Naive thymus-derived CD4-positive, alpha-beta T cell (primary cell): ENCODE measurements at regions not wholly inside any gene's neighbourhood (a gene's known extent, or its start where the extent isn't known, plus 50 kb on each side); places are given as distances from the start of the nearest gene placed in this dataset.
A peak's percentile ranks its signal among the peaks of the same experiment; 100 is the strongest.

Source experiments
- ATAC-seq: fragments of 150-1000 bp; cut with Tn5 transposase; 2 replicates; pipeline ENCODE4 v1.10.0; 2021; ENCODE audit warnings: mild to moderate bottlenecking, moderate library complexity
- CTCF ChIA-PET: fragments of 350-600 bp; sonication (Branson Sonifier 250); formaldehyde crosslinking; loops from one replicate; lab custom pipeline; 2021; ENCODE audit warnings: antibody characterized with exemption; lab: Charles Lee
- POLR2A ChIA-PET: fragments of 350-600 bp; sonication (Branson Sonifier 250); formaldehyde crosslinking; loops from one replicate; lab custom pipeline; 2021; ENCODE audit warnings: antibody characterized with exemption, inconsistent platforms; lab: Charles Lee
- DNase-seq, 9 donors: peaks; one replicate each; pipeline versions ENCODE4 v3.0.0 to v3.0.0-alpha.2; 2020 to 2022; ENCODE audit warnings: mixed read lengths in 1 of 9
- H3K27ac ChIP-seq: one replicate; pipeline ENCODE4 v1.7.0; 2013; ENCODE audit warnings: mild to moderate bottlenecking, low read depth, low read length, moderate library complexity
- H3K27me3 ChIP-seq, 2 donors: one replicate each; pipeline ENCODE4 v1.7.0; 2013; ENCODE audit warnings: low read length in 2 of 2, mild to moderate bottlenecking in 2 of 2, moderate library complexity in 2 of 2; ENCODE audit not compliant: control insufficient read depth in 2 of 2, insufficient read depth in 2 of 2
- H3K36me3 ChIP-seq, 3 experiments: 1 replicate in 2 of 3; 2 replicates in 1 of 3; pipeline ENCODE4 v1.7.0; 2013; ENCODE audit warnings: low read length in 3 of 3, mild to moderate bottlenecking in 3 of 3, moderate library complexity in 1 of 3; ENCODE audit not compliant: insufficient read depth in 3 of 3, control insufficient read depth in 2 of 3
- H3K4me1 ChIP-seq, 2 donors: one replicate each; pipeline ENCODE4 v1.7.0; 2013; ENCODE audit warnings: low read length in 2 of 2, mild to moderate bottlenecking in 2 of 2, moderate library complexity in 1 of 2; ENCODE audit not compliant: control insufficient read depth in 2 of 2, insufficient read depth in 2 of 2
- H3K4me3 ChIP-seq: 2 replicates; pipeline ENCODE4 v1.7.0; 2013; ENCODE audit warnings: mild to moderate bottlenecking, low read length
- H3K9me3 ChIP-seq, 3 experiments: 1 replicate in 2 of 3; 2 replicates in 1 of 3; pipeline ENCODE4 v1.7.0; 2013; ENCODE audit warnings: low read length in 3 of 3; ENCODE audit not compliant: control insufficient read depth in 2 of 3
- H3K27ac Mint-ChIP-seq, 9 donors: one replicate each; pipeline ENCODE4 v1.8.0; 2020 to 2022; ENCODE audit warnings: mixed read lengths in 9 of 9, mild to moderate bottlenecking in 8 of 9, moderate library complexity in 5 of 9, inconsistent platforms in 2 of 9
- H3K27me3 Mint-ChIP-seq, 5 donors: one replicate each; pipeline ENCODE4 v1.8.0; 2021 to 2022; ENCODE audit warnings: mixed read lengths in 5 of 5, mild to moderate bottlenecking in 1 of 5
- H3K36me3 Mint-ChIP-seq, 5 donors: one replicate each; pipeline ENCODE4 v1.8.0; 2020 to 2022; ENCODE audit warnings: mixed read lengths in 5 of 5, mild to moderate bottlenecking in 3 of 5, inconsistent platforms in 1 of 5
- H3K4me1 Mint-ChIP-seq, 7 donors: one replicate each; pipeline ENCODE4 v1.8.0; 2020 to 2022; ENCODE audit warnings: mixed read lengths in 7 of 7, mild to moderate bottlenecking in 3 of 7, inconsistent platforms in 1 of 7
- H3K4me3 Mint-ChIP-seq, 10 donors: one replicate each; pipeline ENCODE4 v1.8.0; 2020 to 2022; ENCODE audit warnings: mild to moderate bottlenecking in 10 of 10, mixed read lengths in 10 of 10, moderate library complexity in 6 of 10, inconsistent platforms in 2 of 10
- H3K9me3 Mint-ChIP-seq, 11 donors: one replicate each; pipeline ENCODE4 v1.8.0; 2020 to 2022; ENCODE audit warnings: mixed read lengths in 11 of 11, mild to moderate bottlenecking in 4 of 11, inconsistent platforms in 1 of 11, moderate library complexity in 1 of 11
- intact Hi-C, 2 donors: fragments of 100-400 bp; cut with micrococcal nuclease; formaldehyde crosslinking; loops; one replicate each; pipeline ENCODE4 v1.15.1; 2023

DNA sequence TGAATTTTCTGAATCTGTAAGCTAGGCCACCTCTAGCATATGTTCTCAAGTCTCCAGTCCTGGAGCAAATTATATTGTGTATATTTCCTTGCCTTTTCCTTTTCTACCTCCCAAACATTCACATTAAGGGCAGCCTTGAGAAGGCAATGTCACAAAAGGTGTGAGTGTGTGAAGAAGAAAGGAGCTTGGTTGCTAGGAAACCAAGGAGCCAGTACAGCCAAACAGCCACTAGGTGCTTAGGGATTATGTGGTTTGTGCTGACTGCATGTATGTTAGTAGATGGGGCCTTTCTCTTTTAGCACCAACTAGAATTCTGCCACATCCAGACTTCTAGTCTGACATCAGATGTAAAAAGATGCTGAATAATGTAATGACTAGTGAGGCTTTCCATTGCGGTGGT lies 118.8 kb upstream of the DAZL start:
- ATAC-seq (peak; percentile 37), DNase-seq (peak in 5 of 9 donors; percentile 8 to 27 (median 19))
- Mint-ChIP-seq H3K4me3 (no peak overlapping the region), H3K27ac (no peak overlapping the region), H3K27me3 (no peaks in the 10 kb centered on the region), H3K36me3 (peaks cover 0 to 3% (median 0%) of the 10 kb centered on the region in 5 donors), H3K4me1 (peaks cover 0 to 5% (median 0%) of the 10 kb centered on the region in 7 donors), H3K9me3 (peaks cover 0 to 20% (median 8%) of the 10 kb centered on the region in 11 donors)
- Histone ChIP-seq H3K27me3 (no peaks in the 10 kb centered on the region), H3K9me3 (peaks cover 0 to 8% (median 0%) of the 10 kb centered on the region in 3 experiments), H3K4me1 (no peaks in the 10 kb centered on the region), H3K4me3 (no peak overlapping the region), H3K27ac (no peak overlapping the region), H3K36me3 (no peaks in the 10 kb centered on the region)
- ChIA-PET POLR2A (no interaction called here), CTCF (no interaction called here)
- intact Hi-C loops = no loop called here

DNA sequence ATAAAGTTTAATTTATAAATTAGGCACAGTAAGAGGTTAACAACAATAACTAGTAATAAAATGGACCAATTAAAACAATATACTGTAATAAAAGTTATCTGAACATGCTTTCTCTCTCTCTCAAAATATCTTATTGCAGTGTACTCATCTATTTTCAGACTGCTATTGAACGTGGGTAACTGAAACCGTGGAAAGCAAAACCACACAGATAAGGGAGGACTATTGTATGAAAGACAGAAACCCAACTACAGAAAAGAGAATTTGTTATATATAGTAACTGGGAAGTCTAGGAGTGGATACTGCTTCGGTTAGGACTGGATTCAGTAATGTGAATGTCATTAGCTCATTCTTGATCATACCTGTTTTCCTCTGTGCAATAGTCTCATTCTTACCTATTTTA lies 119.3 kb upstream of the DAZL start:
- CTCF ChIA-PET = no interaction called here
- Mint-ChIP-seq H3K36me3 (peaks cover 0 to 3% (median 0%) of the 10 kb centered on the region in 5 donors), H3K9me3 (peaks cover 0 to 20% (median 8%) of the 10 kb centered on the region in 11 donors), H3K4me3 (no peak overlapping the region), H3K27me3 (peaks cover 0 to 5% (median 0%) of the 10 kb centered on the region in 5 donors), H3K27ac (no peak overlapping the region), H3K4me1 (peaks cover 0 to 5% (median 0%) of the 10 kb centered on the region in 7 donors)
- H3K27me3 ChIP-seq = no peaks in the 10 kb centered on the region
- DNase-seq (no peak), ATAC-seq (no peak)
- intact Hi-C loops = no loop called here
- no peaks in the 10 kb centered on the region for H3K36me3 ChIP-seq
- peaks cover 0 to 8% (median 0%) of the 10 kb centered on the region in 3 experiments for H3K9me3 ChIP-seq
- H3K4me1 ChIP-seq = no peaks in the 10 kb centered on the region
- H3K4me3 ChIP-seq = no peak overlapping the region
- POLR2A ChIA-PET = no interaction called here
- H3K27ac ChIP-seq = no peak overlapping the region

DNA sequence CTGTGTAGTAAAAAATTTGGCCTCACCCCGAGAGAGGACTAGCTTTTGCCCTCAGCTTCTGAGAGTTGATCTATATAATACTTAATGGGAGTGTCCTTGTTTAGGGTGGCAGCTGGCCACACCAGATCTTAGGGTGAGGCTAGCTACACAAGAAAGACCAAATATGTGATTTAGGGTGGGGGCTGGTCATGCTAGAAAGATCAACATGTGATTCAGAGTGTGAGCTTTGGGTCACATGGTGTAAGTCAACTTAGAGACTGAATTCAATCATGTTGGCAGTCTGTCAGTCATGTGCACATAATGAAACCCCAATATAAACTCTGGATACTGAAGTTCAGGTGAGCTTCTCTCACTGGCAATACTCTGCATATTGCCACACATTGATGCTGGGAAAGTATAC lies 120.7 kb upstream of the DAZL start:
- ChIA-PET POLR2A (no interaction called here), CTCF (no interaction called here)
- no peak overlapping the region for H3K27ac ChIP-seq

DNA sequence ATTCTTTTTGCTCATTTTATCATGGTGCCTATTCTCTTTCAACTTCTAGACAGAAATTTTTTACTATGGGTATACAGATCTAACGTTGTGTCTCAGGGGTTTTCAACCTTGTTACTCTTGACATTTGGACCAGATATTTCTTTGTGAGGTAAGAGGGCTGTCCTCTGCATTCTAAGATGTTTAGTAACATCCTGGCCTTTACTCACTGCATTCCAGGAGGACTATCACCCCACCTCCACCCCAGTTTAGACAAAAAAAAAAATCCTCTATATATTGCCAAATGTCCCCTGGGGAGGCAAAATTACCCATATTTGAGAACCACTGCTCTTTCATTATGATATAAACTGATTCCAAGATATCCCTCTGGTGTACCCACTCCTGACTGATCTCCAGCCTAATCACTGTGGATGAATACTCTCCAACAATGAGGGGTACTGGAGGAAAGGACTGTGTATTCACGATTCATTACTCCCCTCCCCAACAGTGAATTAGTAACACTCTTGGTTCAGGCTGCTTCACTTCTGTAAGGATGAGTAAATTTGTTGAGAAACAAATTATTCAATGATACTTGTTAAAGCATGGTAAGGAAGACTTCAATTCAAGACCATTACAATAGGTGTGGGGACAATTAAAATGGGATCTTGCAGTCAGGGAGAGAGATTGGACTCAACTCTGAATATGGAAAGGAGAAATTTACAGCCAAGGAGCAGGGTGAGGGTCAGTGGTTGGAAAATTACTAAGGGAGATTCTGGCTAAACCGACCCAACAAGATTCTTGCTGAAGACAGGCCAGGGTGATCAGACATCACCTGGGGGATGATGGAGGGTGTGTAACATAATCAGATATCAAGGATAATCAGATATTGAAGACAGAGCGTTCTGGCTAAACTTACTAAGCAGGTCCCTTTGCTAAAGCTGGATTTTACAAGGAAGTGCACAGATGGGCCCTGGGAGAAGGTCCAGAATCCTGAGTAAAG lies 123.8 kb upstream of the DAZL start:
- peaks cover 0 to 8% (median 0%) of the 10 kb centered on the region in 3 experiments for H3K9me3 ChIP-seq
- H3K36me3 ChIP-seq = no peaks in the 10 kb centered on the region
- H3K36me3 Mint-ChIP-seq = peaks cover 5 to 19% (median 17%) of the 10 kb centered on the region in 5 donors
- no peak overlapping the region for H3K27ac ChIP-seq
- H3K27me3 Mint-ChIP-seq = peaks cover 0 to 10% (median 4%) of the 10 kb centered on the region in 5 donors
- intact Hi-C loops = no loop called here
- H3K4me3 ChIP-seq = no peak overlapping the region
- H3K4me1 ChIP-seq = no peaks in the 10 kb centered on the region
- H3K27me3 ChIP-seq = no peaks in the 10 kb centered on the region
- H3K4me3 Mint-ChIP-seq = no peak overlapping the region
- CTCF ChIA-PET = no interaction called here
- ATAC-seq (no peak), DNase-seq (no peak)
- H3K4me1 Mint-ChIP-seq = no peaks in the 10 kb centered on the region
- peaks cover 15 to 54% (median 25%) of the 10 kb centered on the region in 11 donors for H3K9me3 Mint-ChIP-seq
- no peak overlapping the region for H3K27ac Mint-ChIP-seq
- POLR2A ChIA-PET = no interaction called here

More for the DNA sequence above, 120.7 kb upstream of the DAZL start:
- Histone ChIP-seq H3K4me3 (no peak overlapping the region), H3K4me1 (no peaks in the 10 kb centered on the region), H3K9me3 (peaks cover 0 to 8% (median 0%) of the 10 kb centered on the region in 3 experiments), H3K36me3 (no peaks in the 10 kb centered on the region), H3K27me3 (no peaks in the 10 kb centered on the region)
- H3K36me3 Mint-ChIP-seq = peaks cover 0 to 3% (median 0%) of the 10 kb centered on the region in 5 donors
- peaks cover 0 to 5% (median 0%) of the 10 kb centered on the region in 5 donors for H3K27me3 Mint-ChIP-seq
- H3K4me3 Mint-ChIP-seq = no peak overlapping the region
- no peaks in the 10 kb centered on the region for H3K4me1 Mint-ChIP-seq
- no peak for ATAC-seq
- H3K27ac Mint-ChIP-seq = no peak overlapping the region
- H3K9me3 Mint-ChIP-seq = peaks cover 0 to 24% (median 8%) of the 10 kb centered on the region in 11 donors
- intact Hi-C loops = no loop called here
- DNase-seq = no peak

DNA sequence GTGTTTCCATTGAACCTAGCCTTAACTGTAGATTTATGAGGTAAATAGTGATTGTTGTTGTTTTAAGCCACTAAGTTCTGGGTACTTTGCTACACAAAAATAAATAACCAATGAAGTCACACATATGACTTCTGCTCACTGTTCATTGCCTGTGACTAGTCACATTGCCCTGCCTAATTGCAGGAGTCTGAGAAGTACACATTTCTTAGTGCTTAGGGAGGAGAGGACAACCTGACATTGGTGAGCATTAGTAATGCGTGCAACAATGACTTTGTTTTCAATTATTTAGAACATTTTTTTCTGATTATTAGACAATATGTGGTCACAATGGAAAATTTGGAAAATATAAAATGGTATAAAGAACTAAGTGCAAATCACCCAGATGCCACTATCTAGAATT lies 133.2 kb upstream of the DAZL start:
- ATAC-seq (no peak), DNase-seq (no peak)
- CTCF ChIA-PET = no interaction called here
- Mint-ChIP-seq H3K27me3 (no peaks in the 10 kb centered on the region), H3K36me3 (peaks cover 2 to 9% (median 4%) of the 10 kb centered on the region in 5 donors), H3K9me3 (peaks cover 5 to 41% (median 12%) of the 10 kb centered on the region in 11 donors), H3K27ac (no peak overlapping the region), H3K4me1 (no peaks in the 10 kb centered on the region), H3K4me3 (no peak overlapping the region)
- H3K36me3 ChIP-seq = no peaks in the 10 kb centered on the region
- POLR2A ChIA-PET = no interaction called here
- H3K4me3 ChIP-seq = no peak overlapping the region
- no peaks in the 10 kb centered on the region for H3K27me3 ChIP-seq
- intact Hi-C loops = no loop called here
- H3K27ac ChIP-seq = no peak overlapping the region
- no peaks in the 10 kb centered on the region for H3K4me1 ChIP-seq
- no peaks in the 10 kb centered on the region for H3K9me3 ChIP-seq

DNA sequence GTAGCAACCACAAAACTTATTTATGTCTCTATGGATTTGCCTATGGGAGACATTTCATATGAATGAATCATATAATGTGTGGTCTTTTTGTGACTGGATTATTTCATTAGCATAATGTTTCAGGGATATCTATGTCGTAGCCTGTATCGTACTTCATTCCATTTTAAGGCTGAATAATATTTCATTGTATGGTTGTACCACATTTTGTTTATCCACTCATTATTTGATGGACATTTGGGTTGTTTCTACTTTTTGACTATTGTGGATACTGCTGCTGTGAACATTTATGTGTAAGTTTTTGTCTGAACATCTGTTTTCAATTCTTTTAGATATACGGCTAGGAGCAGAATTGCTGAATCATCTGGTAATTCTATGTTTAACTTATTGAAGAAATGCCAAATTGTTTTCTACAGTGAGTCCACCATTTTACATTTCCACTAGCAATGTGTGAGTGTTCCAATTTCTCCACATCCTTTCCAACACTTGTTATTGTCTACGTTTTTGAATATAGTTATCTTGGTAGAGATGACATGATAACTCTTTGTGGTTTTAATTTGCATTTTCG lies 134.4 kb upstream of the DAZL start:
- Mint-ChIP-seq H3K36me3 (peaks cover 0 to 4% (median 2%) of the 10 kb centered on the region in 5 donors), H3K9me3 (peaks cover 0 to 32% (median 6%) of the 10 kb centered on the region in 11 donors), H3K4me3 (no peak overlapping the region), H3K4me1 (no peaks in the 10 kb centered on the region), H3K27ac (no peak overlapping the region), H3K27me3 (no peaks in the 10 kb centered on the region)
- CTCF ChIA-PET = no interaction called here
- Histone ChIP-seq H3K4me1 (no peaks in the 10 kb centered on the region), H3K4me3 (no peak overlapping the region), H3K27ac (no peak overlapping the region), H3K9me3 (no peaks in the 10 kb centered on the region), H3K36me3 (no peaks in the 10 kb centered on the region), H3K27me3 (no peaks in the 10 kb centered on the region)
- intact Hi-C loops = no loop called here
- POLR2A ChIA-PET = interaction anchor here (0.6 kb wide), 1 partner anchor 255 kb away, joined by 6 read pairs; no protein-coding TSS in a partner anchor
- ATAC-seq = no peak
- DNase-seq = no peak
